Neural cell (in vitro differentiated cells): ENCODE measurements at regions not wholly inside any gene's neighbourhood (a gene's known extent, or its start where the extent isn't known, plus 50 kb on each side); places are given as distances from the start of the nearest gene placed in this dataset.

ENCODE experiments used
- EP300 ChIP-seq: fragments of 450-650 bp; conservative IDR thresholded peaks from 2 replicates; pipeline ENCODE4 v1.6.1; 2014; ENCODE audit warnings: antibody characterized with exemption, mild to moderate bottlenecking, moderate library complexity; ENCODE audit not compliant: poor library complexity, severe bottlenecking
- MXI1 ChIP-seq: fragments of 450-650 bp; conservative IDR thresholded peaks from 2 replicates; pipeline ENCODE4 v1.6.1; 2014; ENCODE audit warnings: antibody characterized with exemption, mild to moderate bottlenecking; ENCODE audit not compliant: poor library complexity, severe bottlenecking
- POLR2AphosphoS5 ChIP-seq: IDR thresholded peaks from 2 replicates; pipeline ENCODE4 v1.6.1; 2012
- TAF1 ChIP-seq: IDR thresholded peaks from 2 replicates; pipeline ENCODE4 v1.6.1; 2012; ENCODE audit warnings: low read depth
- TF ChIP-seq, protein P1 (sequence below): IDR thresholded peaks from 2 replicates; pipeline ENCODE4 v1.6.1; 2012; ENCODE audit warnings: borderline replicate concordance
- TF ChIP-seq, protein P2 (sequence below): fragments of 450-650 bp; IDR thresholded peaks from 2 replicates; pipeline ENCODE4 v1.5.1; 2014; ENCODE audit warnings: antibody characterized with exemption, mild to moderate bottlenecking, moderate library complexity; ENCODE audit not compliant: poor library complexity, severe bottlenecking

GRCh38 chr4:147139455-147140198, 194.0 kb upstream of the TTC29 start:
- TF ChIP-seq, protein P1, sequence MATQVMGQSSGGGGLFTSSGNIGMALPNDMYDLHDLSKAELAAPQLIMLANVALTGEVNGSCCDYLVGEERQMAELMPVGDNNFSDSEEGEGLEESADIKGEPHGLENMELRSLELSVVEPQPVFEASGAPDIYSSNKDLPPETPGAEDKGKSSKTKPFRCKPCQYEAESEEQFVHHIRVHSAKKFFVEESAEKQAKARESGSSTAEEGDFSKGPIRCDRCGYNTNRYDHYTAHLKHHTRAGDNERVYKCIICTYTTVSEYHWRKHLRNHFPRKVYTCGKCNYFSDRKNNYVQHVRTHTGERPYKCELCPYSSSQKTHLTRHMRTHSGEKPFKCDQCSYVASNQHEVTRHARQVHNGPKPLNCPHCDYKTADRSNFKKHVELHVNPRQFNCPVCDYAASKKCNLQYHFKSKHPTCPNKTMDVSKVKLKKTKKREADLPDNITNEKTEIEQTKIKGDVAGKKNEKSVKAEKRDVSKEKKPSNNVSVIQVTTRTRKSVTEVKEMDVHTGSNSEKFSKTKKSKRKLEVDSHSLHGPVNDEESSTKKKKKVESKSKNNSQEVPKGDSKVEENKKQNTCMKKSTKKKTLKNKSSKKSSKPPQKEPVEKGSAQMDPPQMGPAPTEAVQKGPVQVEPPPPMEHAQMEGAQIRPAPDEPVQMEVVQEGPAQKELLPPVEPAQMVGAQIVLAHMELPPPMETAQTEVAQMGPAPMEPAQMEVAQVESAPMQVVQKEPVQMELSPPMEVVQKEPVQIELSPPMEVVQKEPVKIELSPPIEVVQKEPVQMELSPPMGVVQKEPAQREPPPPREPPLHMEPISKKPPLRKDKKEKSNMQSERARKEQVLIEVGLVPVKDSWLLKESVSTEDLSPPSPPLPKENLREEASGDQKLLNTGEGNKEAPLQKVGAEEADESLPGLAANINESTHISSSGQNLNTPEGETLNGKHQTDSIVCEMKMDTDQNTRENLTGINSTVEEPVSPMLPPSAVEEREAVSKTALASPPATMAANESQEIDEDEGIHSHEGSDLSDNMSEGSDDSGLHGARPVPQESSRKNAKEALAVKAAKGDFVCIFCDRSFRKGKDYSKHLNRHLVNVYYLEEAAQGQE = no peak
- no peak for TF ChIP-seq EP300
- TF ChIP-seq, protein P2, sequence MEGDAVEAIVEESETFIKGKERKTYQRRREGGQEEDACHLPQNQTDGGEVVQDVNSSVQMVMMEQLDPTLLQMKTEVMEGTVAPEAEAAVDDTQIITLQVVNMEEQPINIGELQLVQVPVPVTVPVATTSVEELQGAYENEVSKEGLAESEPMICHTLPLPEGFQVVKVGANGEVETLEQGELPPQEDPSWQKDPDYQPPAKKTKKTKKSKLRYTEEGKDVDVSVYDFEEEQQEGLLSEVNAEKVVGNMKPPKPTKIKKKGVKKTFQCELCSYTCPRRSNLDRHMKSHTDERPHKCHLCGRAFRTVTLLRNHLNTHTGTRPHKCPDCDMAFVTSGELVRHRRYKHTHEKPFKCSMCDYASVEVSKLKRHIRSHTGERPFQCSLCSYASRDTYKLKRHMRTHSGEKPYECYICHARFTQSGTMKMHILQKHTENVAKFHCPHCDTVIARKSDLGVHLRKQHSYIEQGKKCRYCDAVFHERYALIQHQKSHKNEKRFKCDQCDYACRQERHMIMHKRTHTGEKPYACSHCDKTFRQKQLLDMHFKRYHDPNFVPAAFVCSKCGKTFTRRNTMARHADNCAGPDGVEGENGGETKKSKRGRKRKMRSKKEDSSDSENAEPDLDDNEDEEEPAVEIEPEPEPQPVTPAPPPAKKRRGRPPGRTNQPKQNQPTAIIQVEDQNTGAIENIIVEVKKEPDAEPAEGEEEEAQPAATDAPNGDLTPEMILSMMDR = no peak
- no peak for TF ChIP-seq TAF1
- TF ChIP-seq POLR2AphosphoS5 = no peak
- TF ChIP-seq MXI1 = no peak
